Heart right ventricle (tissue), 16 donors: ENCODE measurements at regions not wholly inside any gene's neighbourhood (a gene's known extent, or its start where the extent isn't known, plus 50 kb on each side); places are given as distances from the start of the nearest gene placed in this dataset.

Source experiments
- ATAC-seq, 8 donors: fragments of 200-7000 bp; cut with Tn5 transposase; one replicate each; pipeline ENCODE4 v1.9.1; 2020; ENCODE audit warnings: mild to moderate bottlenecking in 8 of 8, moderate library complexity in 8 of 8, moderate number of reproducible peaks in 1 of 8
- DNase-seq, 2 donors: peaks; one replicate each; pipeline ENCODE4 v3.0.0-alpha.2; 2020
- H3K27ac ChIP-seq, 10 donors: fragments of 200-600 bp; sonication (generic) in 2 of 10; one replicate each; pipeline versions ENCODE4 v1.5.0 to v1.8.0; 2020 to 2022; ENCODE audit warnings: mild to moderate bottlenecking in 3 of 10
- H3K27me3 ChIP-seq, 7 donors: fragments of 200-600 bp; one replicate each; pipeline ENCODE4 v1.8.0; 2021 to 2022; ENCODE audit warnings: mild to moderate bottlenecking in 2 of 7
- H3K36me3 ChIP-seq, 9 donors: fragments of 200-600 bp; sonication (generic) in 1 of 9; one replicate each; pipeline versions ENCODE4 v1.5.0 to v1.8.0; 2020 to 2022; ENCODE audit warnings: mild to moderate bottlenecking in 2 of 9
- H3K4me1 ChIP-seq, 9 donors: fragments of 200-600 bp; sonication (generic) in 1 of 9; one replicate each; pipeline versions ENCODE4 v1.5.0 to v1.8.0; 2020 to 2022; ENCODE audit warnings: mild to moderate bottlenecking in 4 of 9
- H3K4me3 ChIP-seq, 10 donors: fragments of 200-600 bp; sonication (generic) in 2 of 10; one replicate each; pipeline versions ENCODE4 v1.5.0 to v1.8.0; 2020 to 2022; ENCODE audit warnings: mild to moderate bottlenecking in 7 of 10, moderate library complexity in 2 of 10
- H3K9me3 ChIP-seq, 11 donors: fragments of 200-600 bp in 10 of 11; sonication (generic) in 2 of 11; one replicate each; pipeline versions ENCODE4 v1.5.0 to v1.8.0; 2013 to 2022; ENCODE audit warnings: mild to moderate bottlenecking in 2 of 11, control low read depth in 1 of 11, moderate library complexity in 1 of 11
- WGBS, 2 donors: extraction: QIAGEN DNeasy Blood & Tissue Kit; methylation state at CpG; one replicate each; pipeline ENCODE4 v1.1.7; 2013; ENCODE audit warnings: inconsistent platforms in 1 of 2; 5-methylcytosine and 5-hydroxymethylcytosine counted together
- intact Hi-C, 10 donors: fragments of 100-400 bp; cut with DNase I; formaldehyde crosslinking; loops; one replicate each; pipeline versions ENCODE4 v1.11.1 to v1.14.2; 2022
- TF ChIP-seq, protein P1 (sequence below), 9 donors: fragments of 200-600 bp; sonication (generic) in 2 of 9; IDR thresholded peaks; one replicate each; pipeline versions ENCODE4 v1.5.0 to v1.8.0; 2021 to 2022; ENCODE audit warnings: antibody characterized with exemption in 9 of 9, mild to moderate bottlenecking in 5 of 9, moderate library complexity in 1 of 9
- donor health status: Arrhythmogenic right ventricular cardiomyopathy.
- donor health status: ischemic (EF 13 %, LVEDD 7.1; RV severe dilation, severe dysfunction).
- donor health status: healthy with polysubstance abuse.
- donor health status: DM: no; HTN: yes; CAD: no.
- donor health status: DM: no; HTN: no; CAD: no.
- donor health status: ischemic (EF 25% LVEDD 6.9; RV normal size, moderate dysfunction).
- donor health status: ischemic (EF 25% LVEDD 5.7; RV mildly dilated, moderate dysfunction).
- donor health status: healthy.
- donor health status: DM: yes; HTN: yes; CAD: no.
- donor health status: Ischemic cardiomyopathy.
- donor health status: ischemic (EF 35%, LVEDD 5.7; RV mildly dilated, moderate dysfunction).
- donor health status: nonischemic (EF 11% LVEDD 7.7; RV severe dilation, severe dysfunction).
- donor health status: DM: yes; HTN: yes; CAD: no.
- donor health status: PGD.
- donor health status: ischemic (EF 29% LVEDD 5.4; RV normal size, mild dysfunction).
- donor health status: nonischemic (EF 23%, LVEDD 6.1; RV moderate dilation, normal function).

DNA sequence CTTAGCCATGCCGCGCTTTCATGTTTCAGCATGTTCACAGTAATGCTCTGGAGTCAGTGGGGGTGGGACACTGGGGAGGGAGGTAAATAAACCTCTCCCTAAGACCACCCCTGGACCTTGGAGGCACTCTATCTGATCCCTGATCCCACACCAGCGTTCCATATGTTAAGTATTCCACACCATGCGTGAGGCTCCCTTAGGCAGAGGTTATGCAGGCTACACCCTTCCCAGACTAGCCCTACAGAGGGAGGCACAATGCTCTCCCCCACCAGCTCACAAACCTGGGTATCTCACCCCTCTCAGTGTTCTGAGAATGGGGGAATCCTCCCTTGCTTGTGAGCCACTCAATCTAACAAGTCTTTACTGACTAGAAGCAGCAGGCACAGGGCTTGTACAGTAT is 1610.4 kb upstream of the ZEB2 start:
- DNase-seq, result no peak
- H3K4me3 ChIP-seq, result no peak overlapping the region
- no peaks in the 10 kb centered on the region for H3K4me1 ChIP-seq
- no peaks in the 10 kb centered on the region for H3K36me3 ChIP-seq
- H3K9me3 ChIP-seq, result peaks cover 0 to 4% (median 0%) of the 10 kb centered on the region in 11 donors
- WGBS, 2 donors, result 76 to 87% methylated on average over 4 of the region's 4 CpGs
- intact Hi-C loops, result no loop called here
- ATAC-seq, result no peak
- no peak overlapping the region for H3K27ac ChIP-seq
- TF ChIP-seq, protein P1, sequence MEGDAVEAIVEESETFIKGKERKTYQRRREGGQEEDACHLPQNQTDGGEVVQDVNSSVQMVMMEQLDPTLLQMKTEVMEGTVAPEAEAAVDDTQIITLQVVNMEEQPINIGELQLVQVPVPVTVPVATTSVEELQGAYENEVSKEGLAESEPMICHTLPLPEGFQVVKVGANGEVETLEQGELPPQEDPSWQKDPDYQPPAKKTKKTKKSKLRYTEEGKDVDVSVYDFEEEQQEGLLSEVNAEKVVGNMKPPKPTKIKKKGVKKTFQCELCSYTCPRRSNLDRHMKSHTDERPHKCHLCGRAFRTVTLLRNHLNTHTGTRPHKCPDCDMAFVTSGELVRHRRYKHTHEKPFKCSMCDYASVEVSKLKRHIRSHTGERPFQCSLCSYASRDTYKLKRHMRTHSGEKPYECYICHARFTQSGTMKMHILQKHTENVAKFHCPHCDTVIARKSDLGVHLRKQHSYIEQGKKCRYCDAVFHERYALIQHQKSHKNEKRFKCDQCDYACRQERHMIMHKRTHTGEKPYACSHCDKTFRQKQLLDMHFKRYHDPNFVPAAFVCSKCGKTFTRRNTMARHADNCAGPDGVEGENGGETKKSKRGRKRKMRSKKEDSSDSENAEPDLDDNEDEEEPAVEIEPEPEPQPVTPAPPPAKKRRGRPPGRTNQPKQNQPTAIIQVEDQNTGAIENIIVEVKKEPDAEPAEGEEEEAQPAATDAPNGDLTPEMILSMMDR (IDR thresholded peaks at IDR 0.05), result no peak
- H3K27me3 ChIP-seq, result no peaks in the 10 kb centered on the region

DNA sequence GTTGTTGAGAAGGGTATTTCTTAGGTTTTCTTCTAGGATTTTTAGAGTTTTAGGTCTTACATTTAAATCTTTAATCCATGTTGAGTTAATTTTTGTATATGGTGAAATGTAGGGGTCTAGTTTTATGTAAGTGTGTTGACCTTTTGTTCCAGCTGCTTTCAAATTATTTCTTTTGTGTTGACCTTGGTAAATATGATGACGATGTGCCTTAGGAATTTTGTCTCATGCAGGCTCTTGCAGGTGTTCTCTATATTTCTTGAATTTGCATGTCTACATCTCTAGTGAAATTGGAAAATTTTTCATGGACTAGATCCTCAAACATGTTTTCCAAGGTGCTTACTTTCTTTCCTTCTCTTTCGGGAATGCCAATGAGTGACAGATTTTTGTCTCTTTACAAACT is 1609.3 kb upstream of the ZEB2 start:
- TF ChIP-seq, protein P1 (IDR thresholded peaks at IDR 0.05), result no peak
- Histone ChIP-seq H3K36me3 (no peaks in the 10 kb centered on the region), H3K27me3 (no peaks in the 10 kb centered on the region), H3K4me1 (no peaks in the 10 kb centered on the region), H3K4me3 (no peak overlapping the region), H3K9me3 (peaks cover 0 to 4% (median 0%) of the 10 kb centered on the region in 11 donors), H3K27ac (no peak overlapping the region)
- intact Hi-C loops, result no loop called here
- ATAC-seq, result no peak
- no peak for DNase-seq
- WGBS, 2 donors, result 83 to 85% methylated on average over 2 of the region's 2 CpGs

DNA sequence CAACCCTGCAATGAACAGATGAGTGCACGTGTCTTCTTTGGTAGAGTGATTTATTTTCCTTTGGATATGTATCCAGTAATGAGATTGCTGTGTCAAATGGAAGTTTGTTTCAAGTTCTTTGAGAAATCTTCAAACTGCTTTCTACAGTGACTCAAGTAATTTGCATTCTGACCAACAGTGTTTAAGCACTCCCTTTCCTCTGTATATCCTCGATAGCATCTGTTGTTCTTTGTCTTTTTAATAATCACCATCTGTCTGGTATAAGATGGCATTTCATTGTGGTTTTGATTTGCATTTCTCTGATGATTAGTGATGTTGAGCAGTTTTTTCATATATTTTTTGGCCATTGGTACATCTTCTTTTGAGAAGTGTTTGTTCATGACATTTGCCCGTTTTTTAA is 1608.3 kb upstream of the ZEB2 start:
- DNase-seq (no peak), ATAC-seq (no peak)
- Histone ChIP-seq H3K36me3 (no peaks in the 10 kb centered on the region), H3K4me1 (no peaks in the 10 kb centered on the region), H3K4me3 (no peak overlapping the region), H3K9me3 (peaks cover 0 to 4% (median 0%) of the 10 kb centered on the region in 11 donors), H3K27me3 (no peaks in the 10 kb centered on the region), H3K27ac (no peak overlapping the region)
- intact Hi-C loops, result no loop called here
- 84 to 88% methylated on average over 3 of the region's 3 CpGs for WGBS, 2 donors
- TF ChIP-seq, protein P1 (IDR thresholded peaks at IDR 0.05), result no peak

DNA sequence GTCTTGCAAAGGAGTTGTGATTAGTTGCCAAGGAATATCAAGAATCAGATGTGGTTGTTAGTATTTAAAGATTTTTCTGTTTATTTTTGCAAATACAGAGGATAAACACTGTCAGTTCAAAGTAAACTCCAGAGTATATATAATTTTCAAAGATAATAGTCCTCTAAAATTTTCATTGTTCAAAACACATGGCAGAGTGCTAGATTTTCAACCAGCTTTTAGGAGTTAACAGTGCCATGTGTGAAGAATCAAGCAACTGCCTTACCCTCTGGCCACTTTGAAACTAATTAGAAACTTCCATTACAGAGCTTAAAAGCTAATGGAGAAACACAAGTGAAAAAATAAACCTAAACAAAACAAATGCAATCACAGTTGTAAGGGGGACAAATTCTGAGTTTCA is 1605.6 kb upstream of the ZEB2 start:
- Histone ChIP-seq H3K27me3 (no peaks in the 10 kb centered on the region), H3K36me3 (no peaks in the 10 kb centered on the region), H3K9me3 (peaks cover 0 to 4% (median 0%) of the 10 kb centered on the region in 11 donors), H3K4me3 (no peak overlapping the region), H3K27ac (no peak overlapping the region), H3K4me1 (no peaks in the 10 kb centered on the region)
- intact Hi-C loops, result no loop called here
- ATAC-seq, result no peak
- TF ChIP-seq, protein P1 (IDR thresholded peaks at IDR 0.05), result no peak
- no peak for DNase-seq

DNA sequence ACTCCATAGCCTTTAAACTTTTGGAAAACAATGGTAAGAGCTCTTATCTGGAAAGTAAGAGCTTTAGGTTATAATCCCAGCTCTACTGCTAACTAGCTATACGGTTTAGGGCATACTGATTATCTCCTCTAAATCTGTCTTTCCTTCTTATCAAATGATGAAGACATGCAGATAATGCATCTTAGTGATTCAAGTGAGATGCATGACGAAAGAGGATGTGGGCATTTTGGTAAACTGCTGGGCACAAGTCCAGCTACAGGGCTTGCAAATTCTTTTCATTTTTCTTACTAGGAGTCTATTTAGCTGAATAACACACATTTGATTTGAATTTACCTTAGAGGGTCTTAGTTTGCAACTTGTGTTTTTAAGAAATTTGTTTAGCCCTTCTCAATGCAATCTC is 1604.8 kb upstream of the ZEB2 start:
- Histone ChIP-seq H3K4me1 (no peaks in the 10 kb centered on the region), H3K4me3 (no peak overlapping the region), H3K9me3 (peaks cover 0 to 4% (median 0%) of the 10 kb centered on the region in 11 donors), H3K36me3 (no peaks in the 10 kb centered on the region), H3K27ac (no peak overlapping the region), H3K27me3 (no peaks in the 10 kb centered on the region)
- ATAC-seq (no peak), DNase-seq (no peak)
- intact Hi-C loops, result no loop called here
- WGBS, 2 donors, result 51 to 65% methylated on average over 2 of the region's 2 CpGs
- TF ChIP-seq, protein P1 (IDR thresholded peaks at IDR 0.05), result no peak
